HepG2 (cell line): ENCODE measurements at regions not wholly inside any gene's neighbourhood (a gene's known extent, or its start where the extent isn't known, plus 50 kb on each side); places are given as distances from the start of the nearest gene placed in this dataset.

Experiments used
- ATAC-seq: fragments of 200-7000 bp; cut with Tn5 transposase; 3 replicates; pipeline ENCODE4 v1.9.1; 2020; ENCODE audit warnings: mild to moderate bottlenecking, moderate library complexity
- BruUV-seq: library from RNA; stranded (reverse); fragments of 400-500 nt; replicated peaks from 2 replicates; lab custom pipeline; 2021; lab: Mats Ljungman, UMichigan
- CTCF ChIA-PET: fragments of 300-600 bp; formaldehyde crosslinking; extraction: SDS; loops from one replicate; lab custom pipeline; 2021; ENCODE audit warnings: low total read pairs, inconsistent platforms, low intra/inter-chr PET ratio; lab: Yijun Ruan, JAX
- POLR2A ChIA-PET: fragments of 350-600 bp; sonication (Branson Sonifier 250); formaldehyde crosslinking; loops from one replicate; lab custom pipeline; 2020; ENCODE audit warnings: antibody characterized with exemption, inconsistent platforms; lab: Yijun Ruan, JAX
- DNase-seq: peaks from one replicate; pipeline ENCODE4 v3.0.0-alpha.2; 2015; ENCODE audit warnings: low spot score
- FAIRE-seq: peaks from 3 replicates; lab custom pipeline; 2011; peaks lifted over from hg19 to GRCh38; lab: Jason Lieb, UNC
- H2AFZ ChIP-seq: one replicate; pipeline ENCODE4 v1.6.1; 2011; ENCODE audit warnings: low read length, inconsistent platforms
- H3K27ac ChIP-seq: fragments of 300-600 bp; 3 replicates; pipeline ENCODE4 v1.8.0; 2011; ENCODE audit warnings: mixed run types, mild to moderate bottlenecking, mixed read lengths, low read length, inconsistent platforms; ENCODE audit not compliant: insufficient read depth; ENCODE audit errors: extremely low read length
- H3K27me3 ChIP-seq, 2 experiments: fragments of 200-600 bp in 1 of 2; 2 replicates in 1 of 2; 3 replicates in 1 of 2; pipeline versions ENCODE4 v1.6.0 to v1.8.0; 2011; ENCODE audit warnings: low read length in 2 of 2, mild to moderate bottlenecking in 2 of 2, moderate library complexity in 2 of 2, inconsistent platforms in 1 of 2; ENCODE audit not compliant: insufficient read depth in 2 of 2, control insufficient read depth in 1 of 2
- H3K36me3 ChIP-seq, 2 experiments: fragments of 200-600 bp in 1 of 2; replicated peaks in 1 of 2; 2 replicates in 1 of 2; 3 replicates in 1 of 2; pipeline versions ENCODE4 v1.5.1 to v1.8.0; 2011; ENCODE audit warnings: low read length in 2 of 2, inconsistent platforms in 1 of 2; ENCODE audit not compliant: insufficient read depth in 2 of 2, control insufficient read depth in 1 of 2
- H3K4me1 ChIP-seq: 2 replicates; pipeline ENCODE4 v1.5.1; 2012; ENCODE audit warnings: low read length, inconsistent platforms; ENCODE audit not compliant: insufficient read depth
- H3K4me2 ChIP-seq: 2 replicates; pipeline ENCODE4 v1.6.0; 2011; ENCODE audit warnings: low read depth, low read length, inconsistent platforms
- H3K4me3 ChIP-seq, 3 experiments: fragments of 200-600 bp in 1 of 3; sonication (generic), shearing (Covaris generic) in 1 of 3; replicated peaks in 1 of 3; 2 replicates each; pipeline ENCODE4 v1.5.1; 2011 to 2016; ENCODE audit warnings: low read length in 3 of 3, inconsistent platforms in 2 of 3, low read depth in 2 of 3, mild to moderate bottlenecking in 2 of 3, control low read depth in 1 of 3, mixed read lengths in 1 of 3; ENCODE audit not compliant: insufficient read depth in 1 of 3
- H3K79me2 ChIP-seq: one replicate; pipeline ENCODE4 v1.6.1; 2011; ENCODE audit warnings: low read length, inconsistent platforms; ENCODE audit not compliant: insufficient read depth
- H3K9ac ChIP-seq: 2 replicates; pipeline ENCODE4 v1.6.0; 2011; ENCODE audit warnings: mild to moderate bottlenecking, low read depth, low read length, inconsistent platforms; ENCODE audit not compliant: insufficient read depth
- H3K9me3 ChIP-seq: 2 replicates; pipeline ENCODE4 v1.5.1; 2012; ENCODE audit warnings: mild to moderate bottlenecking, low read length
- H4K20me1 ChIP-seq: 2 replicates; pipeline ENCODE4 v1.6.0; 2011; ENCODE audit warnings: inconsistent platforms, mild to moderate bottlenecking, low read length, moderate library complexity; ENCODE audit not compliant: insufficient read depth
- MAFF ChIP-seq: IDR thresholded peaks from 2 replicates; pipeline ENCODE4 v1.6.1; 2011; ENCODE audit warnings: low read depth, low read length, improper control_type of control experiment
- MAFK ChIP-seq, 2 experiments: IDR thresholded peaks in 1 of 2; conservative IDR thresholded peaks in 1 of 2; 2 replicates each; pipeline ENCODE4 v1.6.1; 2011; ENCODE audit warnings: improper control_type of control experiment in 2 of 2, low read length in 2 of 2
- ZBTB40 ChIP-seq, 2 experiments: fragments of 450-650 bp in 1 of 2; sonication (generic) in 1 of 2; formaldehyde crosslinking in 1 of 2; IDR thresholded peaks; 2 replicates each; pipeline versions ENCODE4 v1.6.1 to v1.8.0; 2016 to 2022; ENCODE audit warnings: antibody characterized with exemption in 1 of 2, mild to moderate bottlenecking in 1 of 2, missing genetic modification reagents in 1 of 2
- WGBS: methylation state at CpG from one replicate; pipeline ENCODE4 v1.1.6; 2017; ENCODE audit warnings: low lambda C conversion rate; 5-methylcytosine and 5-hydroxymethylcytosine counted together
- in situ Hi-C: cut with HindIII; loops from 2 replicates; pipeline ENCODE4 v1.10.0; 2017; ENCODE audit warnings: low pct_unique_long_range_greater_than_20kb; ENCODE audit not compliant: extremely low pct_ligation_motif_present
- intact Hi-C: fragments of 100-400 bp; cut with micrococcal nuclease; formaldehyde crosslinking; loops from one replicate; pipeline ENCODE4 v1.10.0; 2022; ENCODE audit not compliant: unreplicated experiment

- Histone ChIP-seq H3K4me1 (no peaks in the 10 kb centered on the region), H3K36me3 (no peaks in the 10 kb centered on the region), H4K20me1 (no peaks in the 10 kb centered on the region), H3K9me3 (peaks cover 27% of the 10 kb centered on the region), H3K79me2 (no peaks in the 10 kb centered on the region), H3K27ac (no peak overlapping the region), H2AFZ (no peak overlapping the region), H3K27me3 (no peaks in the 10 kb centered on the region), H3K4me2 (no peak overlapping the region), H3K9ac (no peak overlapping the region), H3K4me3 (no peak overlapping the region)
- CTCF ChIA-PET, result no interaction called here
- ATAC-seq (no peak), FAIRE-seq (no peak), DNase-seq (no peak)
- in situ Hi-C loops, result no loop called here
- BruUV-seq, result no TSS peak
- intact Hi-C loops, result no loop called here
- under 1% methylated on average over 3 of the region's 3 CpGs for WGBS
- TF ChIP-seq MAFK (conservative IDR thresholded peaks at IDR 0.05 in 1 of 2, IDR thresholded peaks at IDR 0.05 in 1 of 2; ENCODE audit: low read length in 2 of 2) (peak; percentile 59 to 84), MAFF (peak; percentile 76), ZBTB40 (IDR thresholded peaks at IDR 0.05) (no peak), ZBTB40 (CRISPR knock-in tag; IDR thresholded peaks at IDR 0.05) (no peak)
- POLR2A ChIA-PET, result no interaction called here
These were observed 534.7 kb downstream of the CAAP1 start for GRCh38 chr9:26357803-26358344.
